Psoas muscle (tissue), 7 donors: ENCODE measurements at regions not wholly inside any gene's neighbourhood (a gene's known extent, or its start where the extent isn't known, plus 50 kb on each side); places are given as distances from the start of the nearest gene placed in this dataset.
"Not testable (repeated sequence)": the region's sequence is repeated elsewhere in the genome, so short reads cannot be mapped to it uniquely, and the experiment has no call there.

Experiments
- ATAC-seq, 4 donors: fragments of 200-7000 bp; cut with Tn5 transposase; one replicate each; pipeline ENCODE4 v1.9.1; 2020; ENCODE audit warnings: moderate library complexity in 3 of 4, mild to moderate bottlenecking in 2 of 4
- DNase-seq, 2 donors: peaks; one replicate each; pipeline ENCODE4 v3.0.0-alpha.2; 2020
- H3K27ac ChIP-seq: fragments of 200-600 bp; one replicate; pipeline ENCODE4 v1.8.0; 2022
- H3K27me3 ChIP-seq, 3 donors: fragments of 200-600 bp in 1 of 3; one replicate each; pipeline versions ENCODE4 v1.6.1 to v1.8.0; 2013 to 2022; ENCODE audit warnings: low read length in 2 of 3, mild to moderate bottlenecking in 2 of 3, moderate library complexity in 1 of 3; ENCODE audit not compliant: insufficient read depth in 3 of 3
- H3K36me3 ChIP-seq, 2 donors: fragments of 200-600 bp in 1 of 2; one replicate each; pipeline versions ENCODE4 v1.6.1 to v1.8.0; 2013 to 2022; ENCODE audit warnings: low read depth in 1 of 2, mild to moderate bottlenecking in 1 of 2, moderate library complexity in 1 of 2; ENCODE audit not compliant: insufficient read depth in 1 of 2
- H3K4me1 ChIP-seq: fragments of 200-600 bp; one replicate; pipeline ENCODE4 v1.8.0; 2022
- H3K4me3 ChIP-seq: fragments of 200-600 bp; one replicate; pipeline ENCODE4 v1.8.0; 2022; ENCODE audit warnings: mild to moderate bottlenecking
- H3K9me3 ChIP-seq: fragments of 200-600 bp; one replicate; pipeline ENCODE4 v1.8.0; 2022
- WGBS, 3 donors: extraction: QIAGEN DNeasy Blood & Tissue Kit; methylation state at CpG; one replicate each; pipeline versions ENCODE4 v1.1.6 to v1.1.7; 2013; 5-methylcytosine and 5-hydroxymethylcytosine counted together
- intact Hi-C, 2 donors: fragments of 100-400 bp; cut with DNase I; formaldehyde crosslinking; loops; one replicate each; pipeline versions ENCODE4 v1.11.0 to v1.14.2; 2022
- TF ChIP-seq, protein P1 (sequence below): fragments of 200-600 bp; IDR thresholded peaks from one replicate; pipeline ENCODE4 v1.8.0; 2022; ENCODE audit warnings: antibody characterized with exemption
- donor health status: healthy with polysubstance abuse.
- donor health status: DM: no; HTN: no; CAD: no; lungs with moderate emphysema.
- donor health status: Bipolar disorder and iron deficiency.
- donor health status: healthy.
- donor health status: DM: yes; HTN: yes; CAD: no.
- donor health status: DM: no; HTN: no; CAD: no.
- donor health status: DM: yes; HTN: yes; CAD: no.

DNA sequence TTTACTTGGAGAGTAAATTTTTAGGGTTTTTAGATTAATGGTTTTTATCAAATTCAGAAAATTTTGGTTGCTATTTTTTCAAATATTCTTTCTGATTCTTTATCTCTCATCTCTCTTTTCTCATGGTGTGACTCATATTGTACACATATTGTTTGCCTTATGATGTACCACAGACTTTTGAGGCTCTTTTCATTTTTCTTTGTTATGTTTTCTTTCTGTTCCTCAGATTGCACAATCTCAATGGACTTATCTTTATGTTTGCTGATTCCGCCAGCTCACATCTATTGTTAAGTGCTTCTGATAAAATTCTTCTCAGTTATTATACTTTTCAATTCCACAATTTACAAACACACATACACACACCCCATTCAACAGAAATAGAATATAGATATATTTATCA lies 168.2 kb upstream of the IGFBP3 start:
- H3K4me1 ChIP-seq = no peaks in the 10 kb centered on the region
- H3K36me3 ChIP-seq = no peaks in the 10 kb centered on the region
- H3K27ac ChIP-seq = no peak overlapping the region
- ATAC-seq = no peak
- H3K4me3 ChIP-seq = no peak overlapping the region
- no peak for DNase-seq
- no peaks in the 10 kb centered on the region for H3K27me3 ChIP-seq
- intact Hi-C loops = no loop called here
- H3K9me3 ChIP-seq = no peaks in the 10 kb centered on the region
- TF ChIP-seq, protein P1, sequence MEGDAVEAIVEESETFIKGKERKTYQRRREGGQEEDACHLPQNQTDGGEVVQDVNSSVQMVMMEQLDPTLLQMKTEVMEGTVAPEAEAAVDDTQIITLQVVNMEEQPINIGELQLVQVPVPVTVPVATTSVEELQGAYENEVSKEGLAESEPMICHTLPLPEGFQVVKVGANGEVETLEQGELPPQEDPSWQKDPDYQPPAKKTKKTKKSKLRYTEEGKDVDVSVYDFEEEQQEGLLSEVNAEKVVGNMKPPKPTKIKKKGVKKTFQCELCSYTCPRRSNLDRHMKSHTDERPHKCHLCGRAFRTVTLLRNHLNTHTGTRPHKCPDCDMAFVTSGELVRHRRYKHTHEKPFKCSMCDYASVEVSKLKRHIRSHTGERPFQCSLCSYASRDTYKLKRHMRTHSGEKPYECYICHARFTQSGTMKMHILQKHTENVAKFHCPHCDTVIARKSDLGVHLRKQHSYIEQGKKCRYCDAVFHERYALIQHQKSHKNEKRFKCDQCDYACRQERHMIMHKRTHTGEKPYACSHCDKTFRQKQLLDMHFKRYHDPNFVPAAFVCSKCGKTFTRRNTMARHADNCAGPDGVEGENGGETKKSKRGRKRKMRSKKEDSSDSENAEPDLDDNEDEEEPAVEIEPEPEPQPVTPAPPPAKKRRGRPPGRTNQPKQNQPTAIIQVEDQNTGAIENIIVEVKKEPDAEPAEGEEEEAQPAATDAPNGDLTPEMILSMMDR = no peak
- WGBS, 3 donors = 93 to 95% (median 94%) methylated on average over 1 of the region's 1 CpG

- WGBS, 3 donors = 92 to 95% (median 93%) methylated on average over 2 of the region's 2 CpGs
- not testable (repeated sequence) for ATAC-seq, DNase-seq
Measured at GRCh38 chr7:46088486-46088885, 167.4 kb upstream of the IGFBP3 start.

GRCh38 chr7:46080595-46081159 lies 159.6 kb upstream of the IGFBP3 start:
- 74 to 81% (median 75%) methylated on average over 4 of the region's 4 CpGs for WGBS, 3 donors
- DNase-seq (no peak), ATAC-seq (no peak)
- no peaks in the 10 kb centered on the region for H3K27me3 ChIP-seq
- TF ChIP-seq, protein P1 = no peak
- no peak overlapping the region for H3K27ac ChIP-seq
- no peaks in the 10 kb centered on the region for H3K36me3 ChIP-seq
- intact Hi-C loops = no loop called here
- H3K9me3 ChIP-seq = no peaks in the 10 kb centered on the region
- H3K4me1 ChIP-seq = no peaks in the 10 kb centered on the region
- no peak overlapping the region for H3K4me3 ChIP-seq

More at GRCh38 chr7:46088486-46088885, 167.4 kb upstream of the IGFBP3 start:
- H3K4me1 ChIP-seq, H3K9me3 ChIP-seq, H3K27ac ChIP-seq, H3K27me3 ChIP-seq, intact Hi-C loops, H3K4me3 ChIP-seq, H3K36me3 ChIP-seq: not testable (repeated sequence)

GRCh38 chr7:46079421-46079820 lies 158.3 kb upstream of the IGFBP3 start:
- TF ChIP-seq, protein P1 = no peak
- Histone ChIP-seq H3K4me1 (no peaks in the 10 kb centered on the region), H3K27me3 (no peaks in the 10 kb centered on the region), H3K9me3 (no peaks in the 10 kb centered on the region), H3K36me3 (no peaks in the 10 kb centered on the region), H3K27ac (no peak overlapping the region), H3K4me3 (no peak overlapping the region)
- DNase-seq = no peak
- intact Hi-C loops = no loop called here
- no peak for ATAC-seq
- 79 to 98% (median 86%) methylated on average over 2 of the region's 2 CpGs for WGBS, 3 donors

- Histone ChIP-seq H3K27me3 (no peaks in the 10 kb centered on the region), H3K27ac (no peak overlapping the region), H3K4me3 (no peak overlapping the region), H3K36me3 (no peaks in the 10 kb centered on the region), H3K9me3 (no peaks in the 10 kb centered on the region), H3K4me1 (no peaks in the 10 kb centered on the region)
- WGBS, 3 donors = 24 to 43% (median 29%) methylated on average over 1 of the region's 1 CpG
- ATAC-seq (no peak), DNase-seq (no peak)
- intact Hi-C loops = no loop called here
- TF ChIP-seq, protein P1 = no peak
Measured at GRCh38 chr7:46076527-46076926, 155.5 kb upstream of the IGFBP3 start.
